Breast epithelium (tissue), 4 donors: ENCODE measurements at regions not wholly inside any gene's neighbourhood (a gene's known extent, or its start where the extent isn't known, plus 50 kb on each side); places are given as distances from the start of the nearest gene placed in this dataset.
"Not testable (repeated sequence)": the region's sequence is repeated elsewhere in the genome, so short reads cannot be mapped to it uniquely, and the experiment has no call there.

Experiments used
- DNase-seq, 2 donors: peaks; one replicate each; pipeline ENCODE4 v3.0.0-alpha.2; 2019; ENCODE audit warnings: low spot score in 2 of 2
- H3K27ac ChIP-seq, 2 donors: fragments of 200-600 bp; sonication (generic) in 1 of 2; one replicate each; pipeline ENCODE4 v1.5.1; 2016 to 2019; ENCODE audit warnings: mild to moderate bottlenecking in 1 of 2
- H3K27me3 ChIP-seq, 2 donors: fragments of 200-600 bp; sonication (generic) in 1 of 2; one replicate each; pipeline versions ENCODE4 v1.5.1 to v1.6.0; 2017 to 2019; ENCODE audit warnings: control low read depth in 1 of 2, mild to moderate bottlenecking in 1 of 2
- H3K36me3 ChIP-seq: fragments of 200-600 bp; one replicate; pipeline ENCODE4 v1.5.1; 2019
- H3K4me1 ChIP-seq, 2 donors: fragments of 200-600 bp; sonication (generic); one replicate each; pipeline ENCODE4 v1.5.1; 2016 to 2019; ENCODE audit warnings: control low read depth in 1 of 2
- H3K4me3 ChIP-seq, 3 donors: fragments of 200-600 bp; sonication (generic); 1 replicate in 2 of 3; 2 replicates in 1 of 3; pipeline ENCODE4 v1.5.1; 2016 to 2019; ENCODE audit warnings: mild to moderate bottlenecking in 3 of 3, moderate library complexity in 2 of 3
- H3K9me3 ChIP-seq, 2 donors: fragments of 200-600 bp; sonication (generic) in 1 of 2; one replicate each; pipeline ENCODE4 v1.5.1; 2016 to 2019; ENCODE audit warnings: control low read depth in 1 of 2
- POLR2A ChIP-seq: fragments of 450-650 bp; IDR thresholded peaks from one replicate; pipeline ENCODE4 v1.6.1; 2016; ENCODE audit warnings: antibody characterized with exemption, mild to moderate bottlenecking, moderate library complexity
- POLR2AphosphoS5 ChIP-seq, 3 donors: sonication (generic); formaldehyde crosslinking; IDR thresholded peaks; one replicate each; pipeline ENCODE4 v1.6.1; 2017; ENCODE audit warnings: antibody characterized with exemption in 3 of 3
- intact Hi-C: fragments of 100-400 bp; cut with DNase I; formaldehyde crosslinking; loops from one replicate; pipeline ENCODE4 v1.15.1; 2023; ENCODE audit warnings: low total_unique reads
- TF ChIP-seq, protein P1 (sequence below), 3 donors: fragments of 450-650 bp; IDR thresholded peaks; one replicate each; pipeline ENCODE4 v1.5.1; 2016 to 2017; ENCODE audit warnings: antibody characterized with exemption in 3 of 3, mild to moderate bottlenecking in 3 of 3, moderate library complexity in 3 of 3

DNA sequence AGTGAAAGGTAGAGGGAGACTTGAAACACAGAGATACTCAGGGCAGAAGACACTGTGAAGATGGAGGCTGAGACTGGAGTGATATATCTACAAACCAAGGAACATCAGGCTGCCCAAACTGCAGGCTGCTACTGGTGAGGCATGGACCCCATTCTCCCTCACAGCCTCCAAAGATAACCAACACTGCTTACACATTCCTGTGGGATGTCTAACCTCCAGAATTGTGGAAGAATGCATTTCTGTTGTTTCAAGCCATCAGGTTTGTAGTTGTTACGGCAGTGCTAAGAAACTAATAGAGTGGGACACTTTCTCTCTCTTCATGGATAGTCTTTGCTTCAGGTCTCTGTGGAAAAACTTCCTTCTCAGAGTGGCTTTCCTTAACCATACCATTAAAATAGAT lies 182.6 kb upstream of the TMEM106B start:
- H3K4me3 ChIP-seq: no peak overlapping the region
- H3K9me3 ChIP-seq: no peaks in the 10 kb centered on the region
- DNase-seq: no peak
- H3K27ac ChIP-seq: no peak overlapping the region
- H3K27me3 ChIP-seq: no peaks in the 10 kb centered on the region
- TF ChIP-seq, protein P1, sequence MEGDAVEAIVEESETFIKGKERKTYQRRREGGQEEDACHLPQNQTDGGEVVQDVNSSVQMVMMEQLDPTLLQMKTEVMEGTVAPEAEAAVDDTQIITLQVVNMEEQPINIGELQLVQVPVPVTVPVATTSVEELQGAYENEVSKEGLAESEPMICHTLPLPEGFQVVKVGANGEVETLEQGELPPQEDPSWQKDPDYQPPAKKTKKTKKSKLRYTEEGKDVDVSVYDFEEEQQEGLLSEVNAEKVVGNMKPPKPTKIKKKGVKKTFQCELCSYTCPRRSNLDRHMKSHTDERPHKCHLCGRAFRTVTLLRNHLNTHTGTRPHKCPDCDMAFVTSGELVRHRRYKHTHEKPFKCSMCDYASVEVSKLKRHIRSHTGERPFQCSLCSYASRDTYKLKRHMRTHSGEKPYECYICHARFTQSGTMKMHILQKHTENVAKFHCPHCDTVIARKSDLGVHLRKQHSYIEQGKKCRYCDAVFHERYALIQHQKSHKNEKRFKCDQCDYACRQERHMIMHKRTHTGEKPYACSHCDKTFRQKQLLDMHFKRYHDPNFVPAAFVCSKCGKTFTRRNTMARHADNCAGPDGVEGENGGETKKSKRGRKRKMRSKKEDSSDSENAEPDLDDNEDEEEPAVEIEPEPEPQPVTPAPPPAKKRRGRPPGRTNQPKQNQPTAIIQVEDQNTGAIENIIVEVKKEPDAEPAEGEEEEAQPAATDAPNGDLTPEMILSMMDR (IDR thresholded peaks at IDR 0.05): no peak
- no peak for TF ChIP-seq POLR2AphosphoS5 (IDR thresholded peaks at IDR 0.05)
- no peak for TF ChIP-seq POLR2A
- H3K4me1 ChIP-seq: no peaks in the 10 kb centered on the region
- intact Hi-C loops: no loop called here
- H3K36me3 ChIP-seq: no peaks in the 10 kb centered on the region

DNA sequence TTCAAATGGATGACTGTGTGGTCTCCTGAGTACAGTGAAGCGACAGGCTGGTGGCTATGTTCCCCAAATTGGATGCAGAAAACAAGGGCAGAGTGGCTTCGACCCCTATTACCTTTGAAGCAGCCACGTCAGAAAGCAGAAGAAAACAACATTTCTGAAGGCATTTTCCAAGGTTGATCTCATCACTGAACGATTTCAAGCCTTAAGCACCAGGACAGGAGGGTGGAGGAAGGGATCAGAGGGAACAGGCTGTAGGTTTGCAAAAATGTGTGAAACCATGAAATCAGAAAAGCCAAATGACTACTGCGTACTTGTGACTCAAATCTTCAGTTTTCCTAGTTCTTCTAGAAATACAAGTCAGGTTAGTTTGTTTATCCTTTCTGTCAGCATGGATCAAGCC lies 181.0 kb upstream of the TMEM106B start:
- H3K27me3 ChIP-seq: no peaks in the 10 kb centered on the region
- no peaks in the 10 kb centered on the region for H3K36me3 ChIP-seq
- H3K9me3 ChIP-seq: no peaks in the 10 kb centered on the region
- H3K4me1 ChIP-seq: no peaks in the 10 kb centered on the region
- DNase-seq: no peak
- intact Hi-C loops: no loop called here
- no peak overlapping the region for H3K4me3 ChIP-seq
- H3K27ac ChIP-seq: no peak overlapping the region
- TF ChIP-seq POLR2AphosphoS5 (IDR thresholded peaks at IDR 0.05) (no peak), POLR2A (no peak)
- TF ChIP-seq, protein P1 (IDR thresholded peaks at IDR 0.05): no peak

DNA sequence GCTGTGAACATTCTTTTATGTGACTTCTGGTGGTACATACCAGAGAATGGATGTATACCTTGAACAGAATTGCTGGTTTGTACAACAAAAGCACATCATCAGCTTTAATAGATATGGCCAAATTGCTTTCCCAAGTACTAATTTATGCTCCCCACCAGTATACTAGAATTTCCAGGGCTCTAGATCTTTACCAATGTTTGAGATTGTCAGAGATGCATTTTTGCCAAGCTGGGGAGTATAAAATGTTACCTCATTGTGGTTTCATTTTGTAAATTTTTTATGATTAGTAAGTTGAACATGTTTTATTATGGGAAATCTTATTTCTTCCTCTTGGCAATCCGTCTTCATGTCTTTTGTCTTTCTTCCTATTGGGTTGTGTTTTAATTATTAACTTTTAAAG lies 179.9 kb upstream of the TMEM106B start:
- Histone ChIP-seq H3K9me3 (no peaks in the 10 kb centered on the region), H3K4me3 (no peak overlapping the region), H3K36me3 (no peaks in the 10 kb centered on the region), H3K4me1 (no peaks in the 10 kb centered on the region), H3K27ac (no peak overlapping the region), H3K27me3 (no peaks in the 10 kb centered on the region)
- intact Hi-C loops: no loop called here
- no peak for TF ChIP-seq POLR2A
- TF ChIP-seq POLR2AphosphoS5 (IDR thresholded peaks at IDR 0.05): no peak
- TF ChIP-seq, protein P1 (IDR thresholded peaks at IDR 0.05): no peak
- DNase-seq: no peak

DNA sequence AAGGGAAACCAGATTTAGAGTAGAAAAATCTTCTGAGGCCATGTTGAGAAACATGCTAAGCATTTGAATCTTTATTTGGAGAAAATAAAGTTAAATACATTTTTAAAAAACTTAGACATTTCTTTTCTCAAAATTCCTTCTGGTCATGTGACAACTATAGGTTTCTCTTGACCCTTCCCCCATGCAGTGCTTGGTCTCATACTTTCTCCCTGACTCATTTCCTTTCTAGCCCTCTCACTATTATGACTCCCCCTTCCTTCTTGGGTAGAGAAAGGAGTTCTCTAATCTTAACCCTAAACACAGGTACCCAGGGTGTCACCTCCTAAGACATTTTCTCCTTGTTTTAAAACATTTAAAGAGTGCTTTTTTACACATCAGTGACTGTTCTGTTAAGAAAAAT lies 179.5 kb upstream of the TMEM106B start:
- no peaks in the 10 kb centered on the region for H3K27me3 ChIP-seq
- H3K27ac ChIP-seq: no peak overlapping the region
- no peak overlapping the region for H3K4me3 ChIP-seq
- H3K9me3 ChIP-seq: no peaks in the 10 kb centered on the region
- intact Hi-C loops: no loop called here
- H3K36me3 ChIP-seq: no peaks in the 10 kb centered on the region
- no peak for TF ChIP-seq POLR2A
- no peaks in the 10 kb centered on the region for H3K4me1 ChIP-seq
- no peak for DNase-seq

DNA sequence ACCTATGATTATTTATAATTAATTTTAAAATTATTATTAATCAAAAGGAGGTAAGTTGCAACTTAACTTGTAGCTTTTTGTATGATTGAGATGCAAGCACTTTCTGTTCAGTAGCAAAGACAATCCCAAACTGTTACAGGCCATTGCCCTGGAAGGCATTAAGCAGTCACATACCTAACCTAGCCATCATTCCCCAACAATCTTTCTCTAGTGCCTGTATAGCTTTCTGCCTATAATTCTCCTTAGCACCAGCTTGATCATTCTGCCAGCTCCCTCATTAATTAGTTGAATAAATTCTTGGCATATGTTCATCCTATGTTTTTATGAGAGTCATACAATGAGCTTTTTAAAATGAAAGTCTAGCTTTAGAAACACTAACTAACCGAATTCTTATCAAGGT lies 178.9 kb upstream of the TMEM106B start:
- Histone ChIP-seq H3K4me1 (no peaks in the 10 kb centered on the region), H3K9me3 (no peaks in the 10 kb centered on the region), H3K36me3 (no peaks in the 10 kb centered on the region), H3K4me3 (no peak overlapping the region), H3K27me3 (no peaks in the 10 kb centered on the region), H3K27ac (no peak overlapping the region)
- DNase-seq: no peak
- intact Hi-C loops: no loop called here
- TF ChIP-seq POLR2A (no peak), POLR2AphosphoS5 (IDR thresholded peaks at IDR 0.05) (no peak)
- TF ChIP-seq, protein P1 (IDR thresholded peaks at IDR 0.05): no peak

DNA sequence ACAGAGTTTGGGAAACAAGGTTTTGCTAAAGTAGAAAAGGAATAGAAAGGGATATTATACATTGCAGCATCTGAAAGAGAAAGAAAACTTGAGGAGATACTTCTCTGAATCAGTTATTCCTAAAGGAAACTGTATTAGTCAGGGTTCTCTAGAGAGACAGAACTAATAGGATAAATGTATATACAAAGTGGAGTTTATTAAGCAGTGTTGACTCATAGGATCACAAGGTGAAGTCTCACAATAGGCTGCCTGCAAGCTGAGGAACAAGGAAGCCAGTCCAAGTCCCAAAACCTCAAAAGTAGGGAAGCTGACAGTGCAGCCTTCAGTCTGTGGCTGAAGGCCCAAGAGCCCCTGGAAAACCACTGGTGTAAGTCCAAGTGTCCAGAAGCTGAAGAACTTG lies 167.6 kb upstream of the TMEM106B start:
- H3K4me3 ChIP-seq, intact Hi-C loops, H3K4me1 ChIP-seq, DNase-seq, H3K27me3 ChIP-seq, H3K36me3 ChIP-seq, H3K9me3 ChIP-seq, H3K27ac ChIP-seq: not testable (repeated sequence)
